ENCODE measurements at regions not wholly inside any gene's neighbourhood (a gene's known extent, or its start where the extent isn't known, plus 50 kb on each side); places are given as distances from the start of the nearest gene placed in this dataset.

DNA sequence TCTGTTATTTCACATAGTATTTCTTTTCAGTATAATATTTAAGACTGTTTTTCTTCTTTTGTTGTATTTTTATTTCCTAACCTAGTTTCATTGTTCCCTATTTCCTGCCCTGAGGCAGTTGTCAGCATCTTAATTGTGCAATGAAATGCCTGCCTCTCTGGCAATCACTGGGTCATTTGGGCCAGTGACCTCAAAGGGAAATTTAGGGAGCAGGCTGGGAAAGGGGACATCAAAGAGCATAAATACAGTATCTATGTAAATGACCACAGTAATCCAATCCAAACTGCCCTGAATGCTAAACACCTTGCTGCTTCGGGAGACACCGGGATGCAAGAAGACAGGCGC is 147.8 kb downstream of the TLR5 start:
- TF ChIP-seq CTCF (conservative IDR thresholded peaks at IDR 0.05; ENCODE audit: low read length), result no peak
- no peak for TF ChIP-seq EZH2phosphoT487 (IDR thresholded peaks at IDR 0.05; ENCODE audit: borderline replicate concordance)

All from Loucy (cell line).